Spleen (tissue), 11 donors: ENCODE measurements at regions not wholly inside any gene's neighbourhood (a gene's known extent, or its start where the extent isn't known, plus 50 kb on each side); places are given as distances from the start of the nearest gene placed in this dataset.

Source experiments
- DNase-seq: peaks from one replicate; pipeline ENCODE4 v3.0.0-alpha.2; 2020
- H3K27ac ChIP-seq, 8 donors: fragments of 200-600 bp; sonication (generic) in 7 of 8; 1 replicate in 4 of 8; 2 replicates in 4 of 8; pipeline versions ENCODE4 v1.5.0 to v1.8.0; 2016 to 2021; ENCODE audit warnings: inconsistent platforms in 4 of 8, mild to moderate bottlenecking in 4 of 8, moderate library complexity in 1 of 8
- H3K27me3 ChIP-seq, 7 donors: fragments of 200-600 bp; sonication (generic) in 6 of 7; replicated peaks in 1 of 7; 1 replicate in 4 of 7; 2 replicates in 3 of 7; pipeline versions ENCODE4 v1.5.0 to v1.8.0; 2016 to 2021; ENCODE audit warnings: inconsistent platforms in 3 of 7, mild to moderate bottlenecking in 1 of 7
- H3K36me3 ChIP-seq, 6 donors: fragments of 200-600 bp; sonication (generic) in 5 of 6; 1 replicate in 4 of 6; 2 replicates in 2 of 6; pipeline versions ENCODE4 v1.5.0 to v1.8.0; 2016 to 2021; ENCODE audit warnings: inconsistent platforms in 2 of 6
- H3K4me1 ChIP-seq, 6 donors: fragments of 200-600 bp; sonication (generic) in 5 of 6; 1 replicate in 3 of 6; 2 replicates in 3 of 6; pipeline versions ENCODE4 v1.5.0 to v1.8.0; 2016 to 2021; ENCODE audit warnings: inconsistent platforms in 3 of 6
- H3K4me3 ChIP-seq, 8 donors: fragments of 200-600 bp; sonication (generic) in 7 of 8; 1 replicate in 4 of 8; 2 replicates in 4 of 8; pipeline versions ENCODE4 v1.5.0 to v1.8.0; 2016 to 2021; ENCODE audit warnings: inconsistent platforms in 4 of 8, mild to moderate bottlenecking in 4 of 8, moderate library complexity in 2 of 8
- H3K9me3 ChIP-seq, 8 donors: fragments of 200-600 bp; sonication (generic) in 7 of 8; 1 replicate in 4 of 8; 2 replicates in 4 of 8; pipeline versions ENCODE4 v1.5.0 to v1.8.0; 2016 to 2021; ENCODE audit warnings: inconsistent platforms in 4 of 8
- POLR2A ChIP-seq, 3 donors: fragments of 450-650 bp; IDR thresholded peaks; one replicate each; pipeline ENCODE4 v1.5.1; 2017; ENCODE audit warnings: antibody characterized with exemption in 3 of 3, mild to moderate bottlenecking in 1 of 3
- POLR2AphosphoS5 ChIP-seq, 3 donors: sonication (generic); formaldehyde crosslinking; IDR thresholded peaks; one replicate each; pipeline ENCODE4 v1.5.1; 2017; ENCODE audit warnings: antibody characterized with exemption in 3 of 3
- WGBS, 5 donors: extraction: QIAGEN DNeasy Blood & Tissue Kit in 3 of 5; methylation state at CpG; one replicate each; pipeline versions ENCODE4 v1.1.5 to v1.1.7; 2013 to 2018; 5-methylcytosine and 5-hydroxymethylcytosine counted together
- intact Hi-C: fragments of 100-400 bp; cut with DNase I; formaldehyde crosslinking; loops from one replicate; pipeline ENCODE4 v1.15.0; 2023; ENCODE audit warnings: low total_unique reads
- TF ChIP-seq, protein P1 (sequence below), 11 experiments: fragments of 200-600 bp in 7 of 11; fragments of 450-650 bp in 4 of 11; sonication (generic) in 4 of 11; IDR thresholded peaks in 8 of 11; conservative IDR thresholded peaks in 3 of 11; 1 replicate in 7 of 11; 2 replicates in 4 of 11; pipeline versions ENCODE4 v1.4.0 to v1.8.0; 2016 to 2021; ENCODE audit warnings: antibody characterized with exemption in 11 of 11, inconsistent platforms in 4 of 11, mild to moderate bottlenecking in 1 of 11
- donor health status: healthy with polysubstance abuse.
- donor health status: DM: no; HTN: no; CAD: no; lungs with moderate emphysema.
- donor health status: DM: no; HTN: no; CAD: no.
- donor health status: Bipolar disorder and iron deficiency.
- donor health status: healthy.
- donor health status: DM: no; HTN: no; CAD: no.
- donor health status: DM: yes; HTN: yes; CAD: no.

- H3K36me3 ChIP-seq = no peaks in the 10 kb centered on the region
- H3K27ac ChIP-seq = no peak overlapping the region
- TF ChIP-seq POLR2AphosphoS5 (IDR thresholded peaks at IDR 0.05) (no peak), POLR2A (IDR thresholded peaks at IDR 0.05) (no peak)
- TF ChIP-seq, protein P1, sequence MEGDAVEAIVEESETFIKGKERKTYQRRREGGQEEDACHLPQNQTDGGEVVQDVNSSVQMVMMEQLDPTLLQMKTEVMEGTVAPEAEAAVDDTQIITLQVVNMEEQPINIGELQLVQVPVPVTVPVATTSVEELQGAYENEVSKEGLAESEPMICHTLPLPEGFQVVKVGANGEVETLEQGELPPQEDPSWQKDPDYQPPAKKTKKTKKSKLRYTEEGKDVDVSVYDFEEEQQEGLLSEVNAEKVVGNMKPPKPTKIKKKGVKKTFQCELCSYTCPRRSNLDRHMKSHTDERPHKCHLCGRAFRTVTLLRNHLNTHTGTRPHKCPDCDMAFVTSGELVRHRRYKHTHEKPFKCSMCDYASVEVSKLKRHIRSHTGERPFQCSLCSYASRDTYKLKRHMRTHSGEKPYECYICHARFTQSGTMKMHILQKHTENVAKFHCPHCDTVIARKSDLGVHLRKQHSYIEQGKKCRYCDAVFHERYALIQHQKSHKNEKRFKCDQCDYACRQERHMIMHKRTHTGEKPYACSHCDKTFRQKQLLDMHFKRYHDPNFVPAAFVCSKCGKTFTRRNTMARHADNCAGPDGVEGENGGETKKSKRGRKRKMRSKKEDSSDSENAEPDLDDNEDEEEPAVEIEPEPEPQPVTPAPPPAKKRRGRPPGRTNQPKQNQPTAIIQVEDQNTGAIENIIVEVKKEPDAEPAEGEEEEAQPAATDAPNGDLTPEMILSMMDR (IDR thresholded peaks at IDR 0.05 in 8 of 11, conservative IDR thresholded peaks at IDR 0.05 in 3 of 11) = no peak
- H3K27me3 ChIP-seq = no peaks in the 10 kb centered on the region
- intact Hi-C loops = no loop called here
- H3K4me1 ChIP-seq = no peaks in the 10 kb centered on the region
- DNase-seq = no peak
- 92 to 98% (median 97%) methylated on average over 2 of the region's 2 CpGs for WGBS, 5 donors
- H3K4me3 ChIP-seq = no peak overlapping the region
- H3K9me3 ChIP-seq = peaks cover 0 to 3% (median 0%) of the 10 kb centered on the region in 8 donors
These were observed 188.4 kb downstream of the AHR start for GRCh38 chr7:17486835-17487234.

DNA sequence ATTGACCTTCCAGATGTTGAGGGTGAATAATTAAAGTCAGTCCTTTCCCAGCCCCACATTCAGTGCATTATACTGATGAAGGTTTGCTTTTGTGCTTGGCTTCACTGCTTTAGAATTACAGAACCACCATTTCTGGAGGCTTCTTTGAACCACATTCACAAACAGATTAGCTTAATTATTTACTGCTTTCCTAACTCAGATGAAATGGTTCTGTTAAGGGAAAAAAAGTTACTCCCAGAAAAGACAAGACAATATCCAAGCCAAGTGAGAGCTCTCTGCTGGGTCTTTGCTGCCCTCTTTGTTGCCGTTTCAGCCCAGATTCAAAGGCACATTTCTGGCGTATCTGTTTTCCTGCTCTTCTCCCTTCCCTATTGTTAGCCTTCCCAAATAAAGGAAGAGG is 188.9 kb downstream of the AHR start:
- WGBS, 5 donors = 84 to 95% (median 91%) methylated on average over 2 of the region's 2 CpGs

DNA sequence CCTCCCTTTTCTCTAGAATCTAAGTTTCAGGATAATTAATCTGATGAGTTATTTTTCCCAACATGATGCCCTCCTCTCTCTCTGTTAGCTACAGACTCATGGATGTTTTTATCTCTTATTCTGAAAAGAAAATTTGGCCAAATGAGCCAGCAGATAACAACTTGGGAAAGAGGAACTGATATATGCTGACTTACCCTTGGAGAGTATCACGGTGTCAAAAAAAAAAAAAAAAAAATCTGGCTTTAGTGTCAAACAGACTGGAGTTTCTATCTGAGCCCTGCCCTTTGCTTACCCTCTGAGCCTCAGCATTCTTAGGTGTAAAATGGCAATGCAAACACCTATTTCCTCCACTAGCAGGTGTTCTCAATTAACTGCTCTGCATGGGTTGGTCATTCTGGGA is 190.4 kb downstream of the AHR start:
- WGBS, 5 donors = 15 to 48% (median 36%) methylated on average over 1 of the region's 1 CpG
- intact Hi-C loops = no loop called here
- TF ChIP-seq POLR2A (IDR thresholded peaks at IDR 0.05) (no peak), POLR2AphosphoS5 (IDR thresholded peaks at IDR 0.05) (no peak)
- TF ChIP-seq, protein P1 (IDR thresholded peaks at IDR 0.05 in 8 of 11, conservative IDR thresholded peaks at IDR 0.05 in 3 of 11) = no peak

More for the DNA sequence above, 188.9 kb downstream of the AHR start:
- H3K4me1 ChIP-seq = no peaks in the 10 kb centered on the region
- H3K4me3 ChIP-seq = no peak overlapping the region
- H3K27me3 ChIP-seq = no peaks in the 10 kb centered on the region
- TF ChIP-seq POLR2AphosphoS5 (IDR thresholded peaks at IDR 0.05) (no peak), POLR2A (IDR thresholded peaks at IDR 0.05) (no peak)
- TF ChIP-seq, protein P1 (IDR thresholded peaks at IDR 0.05 in 8 of 11, conservative IDR thresholded peaks at IDR 0.05 in 3 of 11) = no peak
- H3K27ac ChIP-seq = no peak overlapping the region
- intact Hi-C loops = no loop called here
- H3K36me3 ChIP-seq = no peaks in the 10 kb centered on the region
- DNase-seq = no peak
- H3K9me3 ChIP-seq = peaks cover 0 to 3% (median 0%) of the 10 kb centered on the region in 8 donors

GRCh38 chr7:17489961-17490360 is 191.5 kb downstream of the AHR start:
- Histone ChIP-seq H3K4me1 (no peaks in the 10 kb centered on the region), H3K9me3 (no peaks in the 10 kb centered on the region), H3K36me3 (no peaks in the 10 kb centered on the region), H3K27ac (no peak overlapping the region), H3K27me3 (no peaks in the 10 kb centered on the region), H3K4me3 (no peak overlapping the region)
- DNase-seq = no peak
- intact Hi-C loops = no loop called here
- 84 to 95% (median 87%) methylated on average over 4 of the region's 4 CpGs for WGBS, 5 donors
- TF ChIP-seq POLR2A (IDR thresholded peaks at IDR 0.05) = no peak
- no peak for TF ChIP-seq POLR2AphosphoS5 (IDR thresholded peaks at IDR 0.05)
- TF ChIP-seq, protein P1 (IDR thresholded peaks at IDR 0.05 in 8 of 11, conservative IDR thresholded peaks at IDR 0.05 in 3 of 11) = no peak

More for the DNA sequence above, 190.4 kb downstream of the AHR start:
- H3K36me3 ChIP-seq = no peaks in the 10 kb centered on the region
- H3K27ac ChIP-seq = no peak overlapping the region
- no peaks in the 10 kb centered on the region for H3K4me1 ChIP-seq
- H3K4me3 ChIP-seq = no peak overlapping the region
- H3K9me3 ChIP-seq = peaks cover 0 to 3% (median 0%) of the 10 kb centered on the region in 8 donors
- H3K27me3 ChIP-seq = no peaks in the 10 kb centered on the region
- no peak for DNase-seq
